ENCODE measurements at regions not wholly inside any gene's neighbourhood (a gene's known extent, or its start where the extent isn't known, plus 50 kb on each side); places are given as distances from the start of the nearest gene placed in this dataset.

DNA sequence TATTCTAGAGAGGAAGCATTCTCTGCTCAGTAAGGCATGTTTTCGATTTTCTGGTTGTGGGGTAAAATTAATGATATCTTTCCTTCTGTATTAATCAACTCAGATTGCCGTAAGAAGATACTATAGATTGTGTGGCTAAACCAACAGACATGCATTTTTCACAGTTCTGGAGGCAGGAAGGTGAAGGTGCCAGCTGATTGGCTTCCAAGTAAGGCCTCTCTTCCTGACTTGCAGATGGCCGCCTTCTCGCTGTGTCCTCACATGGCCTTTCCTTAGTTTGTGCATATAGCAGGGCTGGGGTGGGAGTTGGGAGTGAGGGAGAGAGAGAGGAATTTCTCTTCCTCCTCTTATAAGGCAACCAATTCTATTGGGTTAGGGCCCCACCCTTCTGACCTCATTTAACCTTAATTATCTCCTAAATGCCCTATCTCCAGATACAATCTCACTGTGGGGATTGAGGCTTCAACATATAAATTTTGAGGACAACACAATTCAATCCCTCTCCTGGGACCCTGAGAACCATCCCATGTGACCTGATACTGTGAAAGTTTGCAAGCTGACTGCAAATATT is 52.3 kb upstream of the MRPS6 start:
- Histone ChIP-seq H3K4me1 (ENCODE audit: control insufficient read depth in 4 of 4, insufficient read depth in 4 of 4, low read length in 3 of 4) (peaks cover 0 to 2% (median 0%) of the 10 kb centered on the region in 4 donors), H3K27ac (ENCODE audit: low read depth in 1 of 2, low read length in 2 of 2) (no peak overlapping the region), H3K36me3 (ENCODE audit: control insufficient read depth in 4 of 4, insufficient read depth in 3 of 4, low read depth in 1 of 4, low read length in 3 of 4) (no peaks in the 10 kb centered on the region), H3K27me3 (ENCODE audit: control insufficient read depth in 4 of 4, insufficient read depth in 4 of 4, low read length in 3 of 4) (no peaks in the 10 kb centered on the region), H3K9me3 (ENCODE audit: control insufficient read depth in 4 of 4, low read length in 3 of 4) (peaks cover 0 to 1% (median 0%) of the 10 kb centered on the region in 4 donors), H3K9ac (ENCODE audit: low read depth in 1 of 2, low read length in 2 of 2) (no peak overlapping the region), H3K4me3 (ENCODE audit: low read depth in 1 of 3, low read length in 3 of 3) (no peak overlapping the region)
- WGBS = 94% methylated on average over 4 of the region's 4 CpGs
- DNase-seq (ENCODE audit: low spot score) = no peak
- no peak for TF ChIP-seq ZBTB33 (IDR thresholded peaks at IDR 0.05)
- no peak for TF ChIP-seq EGR1 (IDR thresholded peaks at IDR 0.05; ENCODE audit: low read depth in 2 of 2)
- no peak for TF ChIP-seq YY1 (IDR thresholded peaks at IDR 0.05)
- TF ChIP-seq HNF4A (conservative IDR thresholded peaks at IDR 0.05) = no peak
- no peak for TF ChIP-seq TAF1 (conservative IDR thresholded peaks at IDR 0.05)
- TF ChIP-seq, protein P1, sequence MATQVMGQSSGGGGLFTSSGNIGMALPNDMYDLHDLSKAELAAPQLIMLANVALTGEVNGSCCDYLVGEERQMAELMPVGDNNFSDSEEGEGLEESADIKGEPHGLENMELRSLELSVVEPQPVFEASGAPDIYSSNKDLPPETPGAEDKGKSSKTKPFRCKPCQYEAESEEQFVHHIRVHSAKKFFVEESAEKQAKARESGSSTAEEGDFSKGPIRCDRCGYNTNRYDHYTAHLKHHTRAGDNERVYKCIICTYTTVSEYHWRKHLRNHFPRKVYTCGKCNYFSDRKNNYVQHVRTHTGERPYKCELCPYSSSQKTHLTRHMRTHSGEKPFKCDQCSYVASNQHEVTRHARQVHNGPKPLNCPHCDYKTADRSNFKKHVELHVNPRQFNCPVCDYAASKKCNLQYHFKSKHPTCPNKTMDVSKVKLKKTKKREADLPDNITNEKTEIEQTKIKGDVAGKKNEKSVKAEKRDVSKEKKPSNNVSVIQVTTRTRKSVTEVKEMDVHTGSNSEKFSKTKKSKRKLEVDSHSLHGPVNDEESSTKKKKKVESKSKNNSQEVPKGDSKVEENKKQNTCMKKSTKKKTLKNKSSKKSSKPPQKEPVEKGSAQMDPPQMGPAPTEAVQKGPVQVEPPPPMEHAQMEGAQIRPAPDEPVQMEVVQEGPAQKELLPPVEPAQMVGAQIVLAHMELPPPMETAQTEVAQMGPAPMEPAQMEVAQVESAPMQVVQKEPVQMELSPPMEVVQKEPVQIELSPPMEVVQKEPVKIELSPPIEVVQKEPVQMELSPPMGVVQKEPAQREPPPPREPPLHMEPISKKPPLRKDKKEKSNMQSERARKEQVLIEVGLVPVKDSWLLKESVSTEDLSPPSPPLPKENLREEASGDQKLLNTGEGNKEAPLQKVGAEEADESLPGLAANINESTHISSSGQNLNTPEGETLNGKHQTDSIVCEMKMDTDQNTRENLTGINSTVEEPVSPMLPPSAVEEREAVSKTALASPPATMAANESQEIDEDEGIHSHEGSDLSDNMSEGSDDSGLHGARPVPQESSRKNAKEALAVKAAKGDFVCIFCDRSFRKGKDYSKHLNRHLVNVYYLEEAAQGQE (IDR thresholded peaks at IDR 0.05) = no peak
- TF ChIP-seq, protein P2, sequence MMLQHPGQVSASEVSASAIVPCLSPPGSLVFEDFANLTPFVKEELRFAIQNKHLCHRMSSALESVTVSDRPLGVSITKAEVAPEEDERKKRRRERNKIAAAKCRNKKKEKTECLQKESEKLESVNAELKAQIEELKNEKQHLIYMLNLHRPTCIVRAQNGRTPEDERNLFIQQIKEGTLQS (IDR thresholded peaks at IDR 0.05) = no peak
- no peak for TF ChIP-seq CTCF (IDR thresholded peaks at IDR 0.05; ENCODE audit: low read depth, low read length, missing input control)
- TF ChIP-seq FOXA1 (IDR thresholded peaks at IDR 0.05) = no peak
- TF ChIP-seq RXRA (IDR thresholded peaks at IDR 0.05) = no peak
- TF ChIP-seq HNF4G (IDR thresholded peaks at IDR 0.05) = no peak
- no peak for TF ChIP-seq FOXA2 (IDR thresholded peaks at IDR 0.05)
- TF ChIP-seq NR2F2 (IDR thresholded peaks at IDR 0.05) = no peak
- TF ChIP-seq GABPA (IDR thresholded peaks at IDR 0.05 in 1 of 2, conservative IDR thresholded peaks at IDR 0.05 in 1 of 2) = no peak
- no peak for TF ChIP-seq JUND (IDR thresholded peaks at IDR 0.05)
- no peak for TF ChIP-seq SP1 (IDR thresholded peaks at IDR 0.05)

Measured in liver (tissue), 8 donors.